ENCODE measurements at regions not wholly inside any gene's neighbourhood (a gene's known extent, or its start where the extent isn't known, plus 50 kb on each side); places are given as distances from the start of the nearest gene placed in this dataset.
A peak's percentile ranks its signal among the peaks of the same experiment; 100 is the strongest.

DNA sequence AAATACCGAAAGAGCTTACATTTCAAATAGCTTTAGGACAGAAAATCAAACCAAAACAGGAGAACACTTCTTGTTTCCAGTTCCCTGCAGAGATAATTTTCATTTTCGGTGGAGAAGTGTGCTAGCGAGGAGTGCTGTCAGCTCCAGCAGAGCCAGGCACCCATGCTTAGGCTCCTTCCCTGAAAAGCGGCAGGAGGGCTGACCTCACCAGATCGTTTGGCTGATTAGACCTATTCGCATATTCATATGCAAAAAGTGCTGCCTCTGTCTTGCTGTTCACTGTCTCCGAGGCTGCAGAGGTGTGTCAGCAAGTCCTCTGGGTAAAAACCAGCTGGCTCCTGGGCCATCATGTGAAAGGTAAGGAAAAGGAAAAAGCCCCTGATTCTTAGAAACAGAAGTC lies 225.8 kb upstream of the COPS8 start:
- Histone ChIP-seq H3K27me3 (ENCODE audit: control insufficient read depth, insufficient read depth, low read length) (no peaks in the 10 kb centered on the region), H3K36me3 (ENCODE audit: control insufficient read depth, insufficient read depth, low read length) (no peaks in the 10 kb centered on the region), H3K4me3 (ENCODE audit: low read depth, low read length) (no peak overlapping the region)
- TF ChIP-seq, protein P1, sequence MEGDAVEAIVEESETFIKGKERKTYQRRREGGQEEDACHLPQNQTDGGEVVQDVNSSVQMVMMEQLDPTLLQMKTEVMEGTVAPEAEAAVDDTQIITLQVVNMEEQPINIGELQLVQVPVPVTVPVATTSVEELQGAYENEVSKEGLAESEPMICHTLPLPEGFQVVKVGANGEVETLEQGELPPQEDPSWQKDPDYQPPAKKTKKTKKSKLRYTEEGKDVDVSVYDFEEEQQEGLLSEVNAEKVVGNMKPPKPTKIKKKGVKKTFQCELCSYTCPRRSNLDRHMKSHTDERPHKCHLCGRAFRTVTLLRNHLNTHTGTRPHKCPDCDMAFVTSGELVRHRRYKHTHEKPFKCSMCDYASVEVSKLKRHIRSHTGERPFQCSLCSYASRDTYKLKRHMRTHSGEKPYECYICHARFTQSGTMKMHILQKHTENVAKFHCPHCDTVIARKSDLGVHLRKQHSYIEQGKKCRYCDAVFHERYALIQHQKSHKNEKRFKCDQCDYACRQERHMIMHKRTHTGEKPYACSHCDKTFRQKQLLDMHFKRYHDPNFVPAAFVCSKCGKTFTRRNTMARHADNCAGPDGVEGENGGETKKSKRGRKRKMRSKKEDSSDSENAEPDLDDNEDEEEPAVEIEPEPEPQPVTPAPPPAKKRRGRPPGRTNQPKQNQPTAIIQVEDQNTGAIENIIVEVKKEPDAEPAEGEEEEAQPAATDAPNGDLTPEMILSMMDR (IDR thresholded peaks at IDR 0.05; ENCODE audit: insufficient read depth, low read depth, low read length) = no peak
- ChIA-PET CTCF (no interaction called here), POLR2A (no interaction called here)
- DNase-seq (ENCODE audit: low read depth) = no peak

DNA sequence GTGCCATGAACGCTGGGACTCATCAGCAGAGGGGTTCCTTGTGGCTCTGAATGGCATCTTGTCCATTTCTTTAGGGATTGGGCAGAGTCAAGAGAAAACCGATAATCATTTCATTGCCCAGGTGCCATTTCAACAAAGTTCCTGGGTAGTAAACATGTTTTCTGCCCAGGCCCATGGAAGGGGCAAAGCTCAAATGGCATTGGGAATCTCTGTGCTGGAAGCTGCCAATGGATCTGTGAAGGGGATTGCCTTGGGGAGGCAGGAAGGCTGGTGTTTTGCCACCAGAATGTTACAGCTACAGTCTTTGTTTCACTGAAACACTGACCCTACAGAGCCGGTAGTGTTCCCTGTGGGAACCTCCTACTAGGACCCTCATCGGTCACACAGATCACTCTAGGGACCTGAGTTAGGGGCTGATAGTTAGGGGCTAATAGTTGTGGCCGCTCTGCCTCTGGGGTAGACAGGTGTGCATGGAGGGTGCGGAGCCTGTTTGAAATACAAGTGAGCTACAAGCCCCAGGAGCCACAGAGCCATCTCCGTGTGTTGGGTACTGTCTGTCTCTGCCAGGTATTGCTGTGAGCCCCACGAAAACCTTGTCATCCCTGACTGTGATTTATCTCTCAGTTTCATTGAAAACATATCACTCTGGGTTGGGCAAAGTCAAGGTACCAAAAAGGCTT lies 224.4 kb upstream of the COPS8 start:
- TF ChIP-seq, protein P1 (IDR thresholded peaks at IDR 0.05; ENCODE audit: insufficient read depth, low read depth, low read length) = no peak
- no peaks in the 10 kb centered on the region for H3K36me3 ChIP-seq (ENCODE audit: control insufficient read depth, insufficient read depth, low read length)
- H3K4me3 ChIP-seq (ENCODE audit: low read depth, low read length) = no peak overlapping the region
- ChIA-PET POLR2A (no interaction called here), CTCF (interaction anchor here (0.8 to 2.2 kb wide), 2 partner anchors 9 to 166 kb away, joined by 3 to 9 read pairs; no protein-coding TSS in a partner anchor)
- DNase-seq (ENCODE audit: low read depth) = no peak
- H3K27me3 ChIP-seq (ENCODE audit: control insufficient read depth, insufficient read depth, low read length) = no peaks in the 10 kb centered on the region

DNA sequence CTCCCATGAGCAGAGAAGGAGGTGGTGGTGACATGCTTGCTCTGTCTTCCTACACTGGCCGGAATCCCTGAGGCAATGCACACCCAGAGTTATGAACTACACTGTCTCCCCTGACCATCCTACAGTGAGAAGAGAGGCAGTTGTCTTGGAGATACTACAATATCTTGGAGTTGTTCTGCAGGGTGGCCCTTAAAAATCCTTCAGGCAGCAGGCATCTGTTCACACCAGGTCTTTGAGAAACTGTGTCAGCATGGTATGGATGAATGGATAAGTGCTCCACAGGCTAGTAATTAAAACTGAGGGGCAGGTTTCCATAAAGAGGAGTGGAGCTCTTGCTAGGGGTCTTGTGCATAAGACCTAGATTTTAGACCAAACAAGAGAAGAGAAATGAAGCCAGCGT lies 223.7 kb upstream of the COPS8 start:
- TF ChIP-seq, protein P1 (IDR thresholded peaks at IDR 0.05; ENCODE audit: insufficient read depth, low read depth, low read length) = no peak
- Histone ChIP-seq H3K36me3 (ENCODE audit: control insufficient read depth, insufficient read depth, low read length) (no peaks in the 10 kb centered on the region), H3K27me3 (ENCODE audit: control insufficient read depth, insufficient read depth, low read length) (no peaks in the 10 kb centered on the region), H3K4me3 (ENCODE audit: low read depth, low read length) (no peak overlapping the region)
- CTCF ChIA-PET = interaction anchor here (0.8 to 2.2 kb wide), 2 partner anchors 10 to 165 kb away, joined by 3 to 9 read pairs; no protein-coding TSS in a partner anchor
- no peak for DNase-seq (ENCODE audit: low read depth)
- POLR2A ChIA-PET = no interaction called here

DNA sequence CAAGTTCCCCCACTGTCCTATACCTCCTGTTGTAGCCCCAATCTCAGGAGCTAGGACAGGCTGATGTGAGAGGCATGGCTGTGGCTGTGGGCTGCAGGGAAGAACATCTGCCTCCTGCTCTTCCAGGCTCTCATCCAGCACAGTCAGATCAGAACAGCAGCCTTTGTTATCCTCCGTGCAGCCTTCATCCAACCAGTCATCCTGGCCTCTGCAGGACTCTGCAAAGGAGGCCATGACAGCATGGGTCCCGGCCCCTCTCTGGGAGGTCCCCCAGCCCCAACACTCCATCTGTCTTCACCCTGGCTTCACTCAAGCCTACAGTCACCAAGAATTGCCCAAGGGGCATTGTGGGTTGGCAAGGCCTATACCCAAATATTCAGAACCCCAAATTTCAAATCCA lies 223.2 kb upstream of the COPS8 start:
- TF ChIP-seq, protein P1 (IDR thresholded peaks at IDR 0.05; ENCODE audit: insufficient read depth, low read depth, low read length) = no peak

DNA sequence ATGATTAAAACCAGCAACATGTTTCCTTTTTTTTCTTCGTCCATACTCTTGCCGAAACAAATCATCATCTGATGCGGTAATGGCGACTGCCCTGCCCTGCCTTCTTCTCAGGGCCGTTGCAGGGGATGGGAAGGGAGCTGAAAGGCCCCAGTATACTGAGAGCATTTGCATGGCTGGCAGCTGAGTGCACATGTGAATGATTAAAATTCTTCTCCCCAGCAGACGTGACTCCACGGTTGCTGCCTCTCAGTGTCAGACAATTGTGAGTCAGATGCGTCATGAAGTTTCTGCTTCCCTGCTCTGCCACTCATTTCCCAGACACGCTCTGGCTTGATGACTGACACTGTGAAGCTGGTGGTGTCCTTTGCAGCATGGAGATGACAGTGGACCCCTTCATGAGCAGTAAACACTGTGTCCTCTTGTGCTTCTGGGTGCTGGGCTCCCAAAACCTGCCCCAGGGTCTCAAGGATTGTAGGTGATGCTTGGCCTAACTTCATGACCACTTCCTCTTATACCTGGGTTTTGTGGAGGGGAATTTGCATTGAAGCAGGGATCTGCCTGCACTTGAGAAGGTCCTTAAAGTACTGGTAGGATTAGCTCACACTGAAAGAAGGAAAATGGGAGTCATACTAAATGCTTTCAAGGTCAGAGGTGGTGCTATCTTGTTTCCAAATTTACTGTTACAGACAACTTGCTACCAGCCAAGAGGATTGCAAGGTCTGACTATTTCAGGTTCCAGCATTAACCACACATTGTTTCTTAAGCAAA lies 222.5 kb upstream of the COPS8 start:
- TF ChIP-seq, protein P1 (IDR thresholded peaks at IDR 0.05; ENCODE audit: insufficient read depth, low read depth, low read length) = no peak
- CTCF ChIA-PET = interaction anchor here (2.2 kb wide), 1 partner anchor 11 kb away, joined by 9 read pairs; no protein-coding TSS in a partner anchor
- H3K27me3 ChIP-seq (ENCODE audit: control insufficient read depth, insufficient read depth, low read length) = no peaks in the 10 kb centered on the region
- H3K36me3 ChIP-seq (ENCODE audit: control insufficient read depth, insufficient read depth, low read length) = no peaks in the 10 kb centered on the region
- POLR2A ChIA-PET = no interaction called here
- peak; percentile 90 for DNase-seq (ENCODE audit: low read depth)
- H3K4me3 ChIP-seq (ENCODE audit: low read depth, low read length) = no peak overlapping the region

More for the DNA sequence above, 223.2 kb upstream of the COPS8 start:
- H3K4me3 ChIP-seq (ENCODE audit: low read depth, low read length) = no peak overlapping the region
- POLR2A ChIA-PET = no interaction called here
- no peaks in the 10 kb centered on the region for H3K27me3 ChIP-seq (ENCODE audit: control insufficient read depth, insufficient read depth, low read length)
- CTCF ChIA-PET = interaction anchor here (2.2 kb wide), 1 partner anchor 10 kb away, joined by 9 read pairs; no protein-coding TSS in a partner anchor
- DNase-seq (ENCODE audit: low read depth) = no peak
- no peaks in the 10 kb centered on the region for H3K36me3 ChIP-seq (ENCODE audit: control insufficient read depth, insufficient read depth, low read length)
